ENCODE measurements at regions not wholly inside any gene's neighbourhood (a gene's known extent, or its start where the extent isn't known, plus 50 kb on each side); places are given as distances from the start of the nearest gene placed in this dataset.
"Not testable (repeated sequence)": the region's sequence is repeated elsewhere in the genome, so short reads cannot be mapped to it uniquely, and the experiment has no call there.

GRCh38 chr13:103517768-103518102 lies 451.5 kb upstream of the SLC10A2 start:
- DNase-seq: no peak

DNA sequence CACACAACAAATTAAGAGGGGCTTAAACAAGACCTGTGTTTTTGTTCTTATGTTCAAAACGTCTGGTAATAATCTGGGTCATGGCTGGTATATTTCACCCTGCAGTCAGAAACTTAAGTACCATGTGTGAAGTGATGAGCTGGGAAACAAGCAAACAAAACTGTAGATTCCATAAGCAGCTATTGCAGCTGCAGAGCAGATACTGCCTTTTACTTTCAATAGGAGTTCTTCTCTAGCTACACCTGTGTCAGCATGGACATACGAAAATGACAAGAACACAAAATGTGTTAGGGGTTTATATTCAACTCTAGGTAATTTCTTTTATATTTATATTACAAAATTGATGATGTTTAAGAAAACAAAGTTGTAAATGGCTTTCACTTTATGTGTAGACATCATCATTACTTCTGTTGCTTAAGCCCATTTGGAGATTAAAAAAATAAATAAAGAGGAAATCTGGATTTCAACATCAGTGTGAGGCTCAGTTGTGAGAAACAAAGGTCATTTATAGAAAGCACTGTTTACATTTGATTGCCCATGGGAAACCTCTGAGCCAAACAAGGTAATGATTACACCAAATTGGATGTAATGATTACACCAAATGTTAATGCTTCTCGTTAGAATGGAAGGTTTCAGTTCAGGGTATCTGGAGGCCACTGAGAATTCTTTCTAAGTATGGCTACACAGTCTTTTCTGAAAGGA lies 451.0 kb upstream of the SLC10A2 start:
- DNase-seq: no peak

DNA sequence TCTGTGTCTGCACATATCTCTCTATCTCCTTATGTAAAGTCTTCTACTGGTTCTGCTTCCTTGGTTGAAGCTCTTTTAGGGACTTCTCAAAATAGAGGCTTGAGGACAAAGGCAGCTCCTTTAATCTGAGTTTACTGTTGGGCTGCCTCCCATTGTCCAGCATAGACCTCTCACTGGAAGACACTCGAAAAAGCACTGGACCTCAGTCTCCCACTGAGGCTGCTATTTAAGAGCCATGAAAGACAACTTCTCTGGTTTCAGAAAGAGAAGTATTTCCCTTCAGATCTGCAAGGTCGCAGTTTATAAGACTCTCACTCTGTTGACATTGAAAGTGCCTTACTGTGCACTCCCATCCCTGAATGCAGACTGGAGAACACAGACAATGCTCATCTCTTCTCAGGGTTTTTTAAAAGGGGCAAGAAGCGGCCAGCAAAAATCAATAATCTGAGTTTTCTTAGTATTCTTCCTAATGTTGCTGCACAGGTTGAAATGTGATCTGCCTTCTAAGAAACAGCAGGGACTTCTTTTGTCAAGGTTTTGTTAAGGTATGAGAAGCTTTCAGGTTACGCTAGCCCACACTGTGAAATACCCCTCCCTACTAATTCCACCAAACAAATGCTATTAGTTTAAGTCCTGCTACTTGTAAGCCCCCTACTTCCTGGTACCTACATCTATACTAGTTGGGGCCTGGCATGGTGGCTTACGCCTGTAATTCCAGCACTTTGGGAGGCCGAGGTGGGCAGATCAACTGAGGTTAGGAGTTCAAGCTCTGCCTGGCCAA lies 450.0 kb upstream of the SLC10A2 start:
- no peak for DNase-seq

DNA sequence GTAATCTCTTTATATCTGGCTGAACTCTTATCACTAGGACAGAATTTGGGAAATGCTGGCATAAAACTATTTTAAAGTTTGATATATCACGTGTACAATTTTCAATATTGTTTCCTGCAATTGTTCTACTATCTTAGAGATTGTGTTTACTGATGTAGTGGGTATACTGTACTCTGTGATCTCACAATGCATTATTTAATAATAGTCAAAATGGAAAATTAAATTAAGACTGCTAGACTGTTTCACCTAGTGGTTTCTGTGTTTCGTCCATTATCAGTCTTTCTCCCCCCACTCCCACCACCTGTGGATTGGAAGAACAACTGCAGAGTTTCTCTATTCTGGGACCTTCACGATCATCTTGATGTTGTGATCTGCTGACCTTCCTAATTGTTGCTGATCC lies 449.2 kb upstream of the SLC10A2 start:
- no peak for DNase-seq

DNA sequence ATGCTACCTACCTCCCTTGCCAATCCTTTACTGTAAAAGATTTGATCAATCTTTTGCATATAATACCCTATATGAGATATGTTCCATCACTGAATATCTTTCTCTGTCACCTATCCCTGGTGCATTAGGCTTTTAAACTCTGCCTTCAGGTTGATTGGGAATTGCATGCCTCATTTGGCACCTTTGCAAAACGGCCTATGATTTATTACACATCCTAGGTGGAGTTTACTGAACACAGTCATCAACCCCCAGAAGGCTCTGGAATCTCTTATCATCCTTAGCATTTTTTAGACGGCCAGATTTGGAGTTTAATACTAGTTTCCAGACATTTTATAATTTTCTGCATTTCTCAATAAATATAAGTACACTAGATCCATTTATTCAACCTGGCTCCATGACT lies 448.4 kb upstream of the SLC10A2 start:
- DNase-seq: no peak

DNA sequence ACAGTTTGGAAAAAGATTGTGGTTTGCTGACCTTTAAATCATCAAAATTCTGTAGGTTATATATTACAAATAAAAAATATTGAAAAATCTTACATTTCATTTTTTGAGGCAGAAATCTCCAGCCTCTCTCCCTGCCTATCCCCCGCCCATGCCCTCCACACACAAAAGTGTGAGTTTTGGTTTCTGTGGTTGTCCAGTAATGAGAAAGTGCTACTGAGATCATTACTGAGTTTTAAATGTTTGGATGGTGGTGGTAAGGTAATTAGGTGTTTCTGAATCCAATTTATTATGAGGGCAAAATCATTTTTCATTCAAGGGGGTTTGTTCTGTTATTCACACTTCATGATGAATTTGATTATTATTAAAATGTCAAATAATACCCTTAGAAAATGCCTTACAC lies 448.0 kb upstream of the SLC10A2 start:
- no peak for DNase-seq

- no peak for DNase-seq
Observed at GRCh38 chr13:103510007-103510535, 443.9 kb upstream of the SLC10A2 start.

DNA sequence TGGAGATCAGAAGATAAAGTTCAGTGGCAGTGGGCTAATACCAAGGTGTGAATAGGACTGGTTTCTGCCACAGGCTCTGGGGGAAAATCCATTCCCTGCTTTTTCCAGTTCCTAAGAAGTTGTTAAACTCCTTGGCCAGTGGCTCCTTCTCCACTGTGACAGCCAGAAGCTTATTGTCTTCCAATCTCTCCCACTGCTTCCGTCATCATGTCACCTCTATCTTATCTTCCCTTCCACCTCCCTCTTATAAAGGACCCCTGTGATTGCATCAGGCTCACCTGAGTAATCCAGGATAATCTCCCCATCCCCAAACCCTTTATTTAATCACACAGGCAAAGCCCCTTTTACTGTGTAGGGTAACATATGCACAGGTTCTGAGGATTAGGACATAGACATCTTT lies 431.2 kb upstream of the SLC10A2 start:
- no peak for DNase-seq

DNA sequence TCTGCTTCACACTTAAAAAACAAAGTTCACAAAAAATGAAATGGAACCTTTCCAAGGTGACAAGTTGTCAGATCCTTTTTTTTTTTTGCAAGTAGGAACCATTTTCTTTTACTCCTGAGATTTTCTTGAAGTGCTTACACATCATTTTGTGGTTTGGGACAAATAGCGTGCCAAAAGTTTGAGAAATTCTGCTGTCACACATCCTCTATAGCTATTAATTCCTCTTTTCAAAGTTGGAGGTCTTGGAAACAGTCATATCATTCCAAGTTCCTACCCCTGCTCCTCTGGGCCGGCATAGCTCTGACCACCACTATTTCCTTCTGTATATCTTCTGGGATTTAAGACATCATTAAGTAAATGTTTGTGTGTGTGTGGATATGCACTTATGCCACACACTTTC lies 421.6 kb upstream of the SLC10A2 start:
- DNase-seq: no peak

DNA sequence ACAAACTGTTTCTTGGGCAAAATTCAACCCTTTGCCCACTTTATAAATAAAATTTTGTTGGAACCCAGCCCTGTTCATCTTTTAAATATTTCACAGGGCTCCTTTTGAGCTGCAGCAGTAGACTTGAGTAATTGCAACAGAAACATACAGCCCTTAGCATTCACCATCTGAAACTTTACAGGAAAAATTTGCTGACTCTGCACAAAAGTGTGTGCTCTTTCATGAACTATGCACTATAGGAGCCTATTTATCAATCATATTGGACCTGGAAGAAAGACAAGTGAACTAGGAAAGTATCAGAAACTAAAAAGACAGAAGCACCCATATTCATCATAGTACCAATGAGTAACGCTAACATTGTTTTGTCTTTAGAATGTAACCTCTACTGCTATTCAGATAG lies 406.9 kb upstream of the SLC10A2 start:
- DNase-seq: no peak

- no peak for DNase-seq
Observed at GRCh38 chr13:103471896-103472295, 405.7 kb upstream of the SLC10A2 start.

DNA sequence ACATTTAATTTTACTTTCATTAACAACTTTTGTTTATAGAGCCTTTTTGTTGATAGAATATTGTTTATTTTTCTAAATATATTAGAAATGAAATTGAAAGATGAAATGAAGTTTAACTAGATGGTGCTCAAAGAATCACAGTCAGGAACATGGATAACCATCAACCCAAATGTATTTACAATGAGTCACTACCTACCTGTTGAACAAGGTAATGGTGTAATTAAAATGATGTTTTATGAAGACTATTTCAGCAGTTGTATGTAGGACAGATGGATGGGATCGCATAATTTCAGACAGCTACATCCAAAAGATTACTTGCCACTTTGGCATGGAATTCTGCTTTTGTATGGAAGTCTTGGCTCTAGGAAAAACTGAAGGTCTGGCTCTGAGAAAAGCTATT lies 403.6 kb upstream of the SLC10A2 start:
- DNase-seq: no peak

- no peak for DNase-seq
Observed at GRCh38 chr13:103466761-103467160, 400.5 kb upstream of the SLC10A2 start.

DNA sequence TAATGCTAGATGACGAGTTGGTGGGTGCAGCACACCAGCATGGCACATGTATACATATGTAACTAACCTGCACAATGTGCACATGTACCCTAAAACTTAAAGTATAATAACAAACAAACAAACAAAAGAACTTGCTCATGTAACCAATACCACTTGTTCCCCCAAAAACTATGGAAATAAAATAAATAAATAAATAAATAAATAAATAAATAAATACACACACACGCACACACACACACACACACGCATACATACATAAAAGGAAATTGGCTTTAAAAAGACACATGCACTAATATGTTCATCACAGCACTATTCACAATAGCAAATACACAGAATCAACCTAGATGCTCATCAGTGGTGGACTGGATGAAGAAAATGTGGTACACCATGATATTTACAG lies 394.0 kb upstream of the SLC10A2 start:
- not testable (repeated sequence) for DNase-seq

DNA sequence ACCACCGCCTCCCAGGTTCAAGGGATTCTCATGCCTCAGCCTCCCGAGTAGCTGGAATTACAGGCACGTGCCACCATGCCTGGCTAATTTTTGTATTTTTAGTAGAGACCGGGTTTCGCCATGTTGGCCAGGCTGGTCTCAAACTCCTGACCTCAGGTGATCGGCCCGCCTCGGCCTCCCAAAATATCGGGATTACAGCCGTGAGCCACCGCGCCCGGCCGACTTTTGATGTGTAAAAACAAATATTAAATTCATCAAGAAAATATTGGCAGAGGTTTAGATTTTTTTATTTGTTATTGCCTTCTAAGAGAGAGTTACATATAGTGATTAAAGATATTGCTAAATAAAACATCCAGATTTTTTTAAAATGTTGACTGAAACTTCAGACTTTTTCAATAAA lies 390.8 kb upstream of the SLC10A2 start:
- DNase-seq: not testable (repeated sequence)

GRCh38 chr13:103451656-103452055 lies 385.4 kb upstream of the SLC10A2 start:
- no peak for DNase-seq

DNA sequence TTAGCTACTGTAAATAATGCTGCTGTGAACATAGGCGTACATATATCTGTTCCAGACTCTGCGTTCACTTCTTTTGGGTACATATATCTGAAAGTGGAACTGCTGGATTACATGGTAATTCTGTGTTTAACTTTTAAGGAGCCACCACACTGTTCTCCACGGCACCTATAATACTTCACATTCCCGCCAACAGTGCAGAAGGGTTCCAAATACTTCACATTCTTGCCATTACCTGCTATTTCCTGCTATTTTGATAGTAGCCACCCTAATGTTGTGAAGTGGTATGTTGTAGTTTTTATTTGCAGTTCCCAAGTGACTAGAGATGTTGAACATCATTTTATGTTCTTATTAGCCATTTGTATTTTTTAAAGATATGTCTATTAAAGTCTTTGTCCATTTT lies 377.4 kb upstream of the SLC10A2 start:
- no peak for DNase-seq

DNA sequence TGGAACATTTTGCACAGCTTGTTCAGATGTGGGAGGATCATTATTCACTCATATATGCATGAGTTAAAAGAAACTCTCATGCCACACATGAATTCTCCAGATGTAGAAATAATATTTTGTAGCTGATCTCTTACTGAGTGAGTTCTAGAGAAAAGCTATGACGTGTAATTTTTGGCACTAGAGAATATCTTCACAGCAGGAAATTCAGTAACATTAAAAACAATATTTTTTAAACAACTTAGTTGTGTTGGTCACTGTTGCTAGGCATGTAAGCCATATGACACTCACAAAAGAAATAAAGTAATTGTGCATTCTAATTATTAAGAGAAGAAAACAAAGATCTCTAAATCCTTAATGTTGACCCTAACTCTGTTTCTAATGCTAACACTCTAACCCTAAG lies 371.4 kb upstream of the SLC10A2 start:
- DNase-seq: no peak

DNA sequence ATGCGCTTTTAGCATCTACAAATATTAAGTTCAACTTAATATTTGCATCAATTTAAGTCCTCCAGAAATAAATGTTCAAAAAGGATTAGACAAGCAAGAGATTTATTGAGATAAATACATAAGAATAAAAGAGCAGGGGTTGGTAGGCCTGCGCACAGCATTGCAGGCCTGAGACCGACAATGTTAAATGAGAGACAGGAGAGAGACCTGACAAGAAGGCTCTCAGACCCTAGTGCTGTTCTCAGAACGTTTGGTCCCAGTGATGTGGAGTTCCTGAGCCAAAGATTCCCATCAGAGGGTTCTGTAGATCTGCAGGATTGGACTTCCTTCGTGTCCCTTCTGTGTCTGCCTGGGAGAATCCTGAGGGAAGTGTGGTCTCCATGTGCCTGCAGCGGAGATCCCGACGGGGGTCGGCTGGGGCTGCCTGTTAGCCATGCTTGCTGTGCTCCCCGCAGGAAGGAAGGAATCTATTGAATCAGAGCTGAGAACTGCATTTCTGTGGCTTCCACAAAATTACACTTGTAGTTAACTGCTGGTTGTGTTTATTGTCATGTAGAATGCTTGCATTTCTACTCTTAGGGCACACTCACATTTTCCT lies 369.9 kb upstream of the SLC10A2 start:
- no peak for DNase-seq

DNA sequence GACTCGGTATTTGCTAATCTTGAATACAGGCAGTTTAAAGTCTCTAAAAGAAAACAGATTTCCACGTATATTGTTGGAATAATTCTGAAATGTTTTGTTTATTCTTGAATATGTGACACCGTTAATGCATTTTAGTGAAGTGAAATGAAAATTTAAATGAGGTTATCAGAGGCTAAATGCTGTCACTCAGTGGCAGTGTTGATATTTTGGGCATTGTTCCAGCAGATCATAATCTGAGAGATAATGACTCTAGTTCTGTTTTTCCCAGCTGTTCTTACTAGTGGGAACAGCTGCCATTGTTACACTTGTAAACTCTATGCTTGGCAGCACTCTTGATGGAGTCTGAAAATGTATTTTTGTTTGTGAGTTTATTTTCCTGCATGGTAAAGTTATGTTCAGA lies 365.6 kb upstream of the SLC10A2 start:
- DNase-seq: no peak

DNA sequence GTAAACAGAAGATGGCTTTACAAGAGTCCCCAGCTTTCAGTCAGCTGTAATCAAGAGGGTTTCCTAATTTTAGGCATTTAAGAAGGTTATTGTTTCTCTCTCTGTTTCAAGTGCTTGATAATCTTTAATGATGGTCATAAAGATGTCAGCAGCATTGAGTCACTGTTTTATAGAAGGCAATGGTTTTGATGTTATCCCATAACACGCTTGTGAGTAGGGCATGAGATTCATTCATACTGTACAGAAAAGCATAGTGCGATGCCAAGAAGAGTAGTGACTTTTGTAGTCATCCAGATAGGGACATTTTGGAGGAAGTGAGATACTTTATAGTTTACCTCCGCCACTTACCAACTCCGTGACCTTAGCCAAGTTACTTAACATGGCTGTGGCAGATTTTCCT lies 364.2 kb upstream of the SLC10A2 start:
- no peak for DNase-seq

GRCh38 chr13:103410002-103410401 lies 343.8 kb upstream of the SLC10A2 start:
- no peak for DNase-seq

GRCh38 chr13:103406967-103407366 lies 340.8 kb upstream of the SLC10A2 start:
- DNase-seq: no peak

GRCh38 chr13:103405297-103405696 lies 339.1 kb upstream of the SLC10A2 start:
- no peak for DNase-seq
